A673 (cell line): ENCODE measurements at regions not wholly inside any gene's neighbourhood (a gene's known extent, or its start where the extent isn't known, plus 50 kb on each side); places are given as distances from the start of the nearest gene placed in this dataset.
"Not testable (repeated sequence)": the region's sequence is repeated elsewhere in the genome, so short reads cannot be mapped to it uniquely, and the experiment has no call there.

ENCODE experiments used
- BruUV-seq: library from RNA; stranded (reverse); fragments of 400-500 nt; replicated peaks from 2 replicates; lab custom pipeline; 2021; lab: Mats Ljungman, UMichigan
- CTCF ChIA-PET: fragments of 300-600 bp; sonication (Branson Sonifier 250); formaldehyde crosslinking; loops from one replicate; lab custom pipeline; 2022; ENCODE audit warnings: antibody characterized with exemption; lab: Charles Lee
- POLR2A ChIA-PET: fragments of 300-600 bp; sonication (Branson Sonifier 250); formaldehyde crosslinking; loops from one replicate; lab custom pipeline; 2022; ENCODE audit warnings: antibody characterized with exemption; ENCODE audit not compliant: low non-redundant PET; lab: Charles Lee
- DNase-seq: peaks from one replicate; pipeline ENCODE4 v3.0.0-alpha.2; 2015; ENCODE audit warnings: low spot score
- H3K27ac ChIP-seq: fragments of 200-600 bp; sonication (generic); 2 replicates; pipeline ENCODE4 v1.5.1; 2016; ENCODE audit warnings: mixed run types, low read depth, mild to moderate bottlenecking, mixed read lengths, antibody characterized with exemption, low read length; ENCODE audit not compliant: poor library complexity, severe bottlenecking
- H3K27me3 ChIP-seq: fragments of 200-600 bp; sonication (generic); replicated peaks from 2 replicates; pipeline ENCODE4 v1.6.1; 2017; ENCODE audit warnings: mixed run types, low read depth, mild to moderate bottlenecking, mixed read lengths, antibody characterized with exemption, low read length; ENCODE audit not compliant: insufficient read depth, poor library complexity
- H3K36me3 ChIP-seq: fragments of 200-600 bp; sonication (generic); 2 replicates; pipeline ENCODE4 v1.6.1; 2016; ENCODE audit warnings: mixed run types, mild to moderate bottlenecking, mixed read lengths, antibody characterized with exemption, low read length; ENCODE audit not compliant: insufficient read depth, poor library complexity, severe bottlenecking
- H3K4me1 ChIP-seq: fragments of 200-600 bp; sonication (generic); 2 replicates; pipeline ENCODE4 v1.6.1; 2017; ENCODE audit warnings: mixed run types, mild to moderate bottlenecking, mixed read lengths, antibody characterized with exemption, low read length; ENCODE audit not compliant: insufficient read depth, poor library complexity, severe bottlenecking
- H3K4me3 ChIP-seq: fragments of 200-600 bp; sonication (generic); 2 replicates; pipeline ENCODE4 v1.5.1; 2016; ENCODE audit warnings: low read depth, mixed run types, mild to moderate bottlenecking, mixed read lengths, low read length; ENCODE audit not compliant: poor library complexity, severe bottlenecking
- H3K9me3 ChIP-seq: fragments of 200-600 bp; sonication (generic); 2 replicates; pipeline ENCODE4 v1.6.1; 2016; ENCODE audit warnings: mixed run types, low read depth, mild to moderate bottlenecking, mixed read lengths, antibody characterized with exemption, low read length; ENCODE audit not compliant: poor library complexity, severe bottlenecking
- CTCF ChIP-seq: fragments of 300-800, 200-600 bp; sonication (generic); conservative IDR thresholded peaks from 2 replicates; pipeline ENCODE4 v1.5.1; 2017; ENCODE audit warnings: low read depth, mild to moderate bottlenecking, antibody characterized with exemption, low read length, moderate library complexity, mixed read lengths
- EZH2 ChIP-seq: fragments of 200-600 bp; sonication (generic); IDR thresholded peaks from 2 replicates; pipeline ENCODE4 v1.6.1; 2017; ENCODE audit warnings: borderline replicate concordance, low read depth, mild to moderate bottlenecking, mixed read lengths, antibody characterized with exemption, low read length; ENCODE audit not compliant: poor library complexity, severe bottlenecking
- intact Hi-C: fragments of 100-400 bp; cut with micrococcal nuclease; formaldehyde crosslinking; loops from one replicate; pipeline ENCODE4 v1.10.0; 2022; ENCODE audit not compliant: unreplicated experiment

- DNase-seq, result no peak
- no peak overlapping the region for H3K27ac ChIP-seq
- H3K9me3 ChIP-seq, result no peaks in the 10 kb centered on the region
- peaks cover 40% of the 10 kb centered on the region for H3K4me1 ChIP-seq
- TF ChIP-seq EZH2 (no peak), CTCF (no peak)
- no peaks in the 10 kb centered on the region for H3K27me3 ChIP-seq
- ChIA-PET CTCF (no interaction called here), POLR2A (no interaction called here)
- intact Hi-C loops, result no loop called here
- no peaks in the 10 kb centered on the region for H3K36me3 ChIP-seq
- no TSS peak for BruUV-seq
- no peak overlapping the region for H3K4me3 ChIP-seq
These were observed 164.5 kb upstream of the AGR3 start for GRCh38 chr7:17046259-17046658.

- no peak for DNase-seq
- H3K4me3 ChIP-seq, result no peak overlapping the region
- BruUV-seq, result no TSS peak
- no peaks in the 10 kb centered on the region for H3K9me3 ChIP-seq
- H3K27ac ChIP-seq, result no peak overlapping the region
- H3K36me3 ChIP-seq, result no peaks in the 10 kb centered on the region
- ChIA-PET POLR2A (no interaction called here), CTCF (no interaction called here)
- intact Hi-C loops, result no loop called here
- TF ChIP-seq CTCF (no peak), EZH2 (no peak)
- peaks cover 37% of the 10 kb centered on the region for H3K4me1 ChIP-seq
- H3K27me3 ChIP-seq, result no peaks in the 10 kb centered on the region
These were observed 164.9 kb upstream of the AGR3 start for GRCh38 chr7:17046666-17047065.

GRCh38 chr7:17053164-17053563, 171.4 kb upstream of the AGR3 start:
- intact Hi-C loops, CTCF ChIA-PET, H3K27ac ChIP-seq, H3K4me1 ChIP-seq, H3K27me3 ChIP-seq, H3K4me3 ChIP-seq, POLR2A ChIA-PET, H3K36me3 ChIP-seq, H3K9me3 ChIP-seq, BruUV-seq, DNase-seq: not testable (repeated sequence)

DNA sequence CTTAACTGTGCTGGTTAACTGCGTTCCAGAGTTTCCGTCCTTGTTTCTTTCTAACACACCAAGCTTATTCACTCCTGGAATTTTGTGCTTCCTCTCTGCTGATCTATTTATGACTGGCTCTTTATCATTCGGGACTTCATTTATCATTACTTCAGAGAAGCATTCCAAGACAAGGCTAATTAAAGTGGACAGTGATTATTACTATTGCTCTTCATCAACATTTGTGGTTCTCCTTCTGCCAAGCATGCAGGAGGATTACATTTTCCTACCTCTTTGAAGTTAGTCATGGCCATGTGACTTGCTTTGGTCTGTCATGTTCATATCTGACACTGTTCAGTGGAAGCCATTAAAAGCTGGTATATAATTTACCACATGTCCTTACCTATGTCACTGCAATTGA, 172.4 kb upstream of the AGR3 start:
- intact Hi-C loops, result no loop called here
- no peaks in the 10 kb centered on the region for H3K27me3 ChIP-seq
- POLR2A ChIA-PET, result no interaction called here

More for the DNA sequence above, 172.4 kb upstream of the AGR3 start:
- Histone ChIP-seq H3K27ac (no peak overlapping the region), H3K4me3 (no peak overlapping the region), H3K4me1 (peaks cover 4% of the 10 kb centered on the region), H3K9me3 (no peaks in the 10 kb centered on the region), H3K36me3 (no peaks in the 10 kb centered on the region)
- no TSS peak for BruUV-seq
- CTCF ChIA-PET, result no interaction called here
- TF ChIP-seq EZH2, result no peak
- no peak for TF ChIP-seq CTCF
- DNase-seq, result no peak
